Aorta (tissue), 5 donors: ENCODE measurements at regions not wholly inside any gene's neighbourhood (a gene's known extent, or its start where the extent isn't known, plus 50 kb on each side); places are given as distances from the start of the nearest gene placed in this dataset.

Experiments used
- ATAC-seq: fragments of 200-7000 bp; cut with Tn5 transposase; one replicate; pipeline ENCODE4 v1.9.1; 2022; ENCODE audit warnings: moderate library complexity; ENCODE audit not compliant: low FRiP score
- DNase-seq, 2 donors: peaks; one replicate each; pipeline ENCODE4 v3.0.0-alpha.2; 2020
- H3K27ac ChIP-seq, 2 donors: one replicate each; pipeline ENCODE4 v1.5.1; 2013; ENCODE audit warnings: low read length in 2 of 2, mild to moderate bottlenecking in 2 of 2, moderate library complexity in 2 of 2, control low read depth in 1 of 2, inconsistent platforms in 1 of 2, low read depth in 1 of 2
- H3K27me3 ChIP-seq, 2 donors: one replicate each; pipeline ENCODE4 v1.6.1; 2013; ENCODE audit warnings: control low read depth in 1 of 2, low read length in 1 of 2, mild to moderate bottlenecking in 1 of 2, moderate library complexity in 1 of 2; ENCODE audit not compliant: insufficient read depth in 2 of 2, control insufficient read depth in 1 of 2
- H3K36me3 ChIP-seq, 2 donors: one replicate each; pipeline ENCODE4 v1.6.1; 2013; ENCODE audit warnings: control low read depth in 1 of 2, low read length in 1 of 2, mild to moderate bottlenecking in 1 of 2; ENCODE audit not compliant: insufficient read depth in 2 of 2, control insufficient read depth in 1 of 2
- H3K4me1 ChIP-seq, 2 donors: one replicate each; pipeline ENCODE4 v1.6.1; 2013; ENCODE audit warnings: low read length in 2 of 2, control low read depth in 1 of 2, mild to moderate bottlenecking in 1 of 2, moderate library complexity in 1 of 2; ENCODE audit not compliant: insufficient read depth in 2 of 2, control insufficient read depth in 1 of 2
- H3K4me3 ChIP-seq, 2 donors: one replicate each; pipeline ENCODE4 v1.5.1; 2013; ENCODE audit warnings: low read length in 2 of 2, control low read depth in 1 of 2, mild to moderate bottlenecking in 1 of 2
- H3K9me3 ChIP-seq: one replicate; pipeline ENCODE4 v1.6.1; 2013; ENCODE audit warnings: mild to moderate bottlenecking, low read length; ENCODE audit not compliant: control insufficient read depth
- WGBS, 2 donors: extraction: QIAGEN DNeasy Blood & Tissue Kit; methylation state at CpG; one replicate each; pipeline ENCODE4 v1.1.7; 2013; 5-methylcytosine and 5-hydroxymethylcytosine counted together
- intact Hi-C, 2 donors: fragments of 100-400 bp; cut with DNase I; formaldehyde crosslinking; loops; one replicate each; pipeline versions ENCODE4 v1.14.2 to v1.15.0; 2022
- donor health status: healthy with polysubstance abuse.
- donor health status: Bipolar disorder and iron deficiency.
- donor health status: DM: no; HTN: no; CAD: no.
- donor health status: DM: no; HTN: no; CAD: no.
- donor health status: DM: yes; HTN: yes; CAD: no.

DNA sequence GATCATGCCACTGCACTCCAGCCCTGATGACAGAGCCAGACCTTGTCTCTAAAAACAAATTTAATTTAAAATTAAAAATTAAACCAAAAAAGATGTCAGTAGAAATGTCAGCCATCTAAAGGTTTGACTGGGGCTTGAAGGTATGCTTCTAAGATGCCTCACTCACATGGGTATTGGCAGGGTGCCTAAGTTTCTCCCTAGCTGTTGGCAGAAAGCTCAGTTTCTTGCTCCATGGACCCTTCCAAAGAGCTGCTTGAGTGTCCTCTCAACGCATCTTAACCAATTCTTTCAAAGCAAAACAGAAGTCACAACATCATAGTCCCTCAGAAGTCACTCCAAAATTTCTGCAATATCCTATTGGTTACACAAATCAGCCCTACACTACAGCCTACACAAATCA lies 231.0 kb upstream of the ADGRL2 start:
- Histone ChIP-seq H3K9me3 (no peaks in the 10 kb centered on the region), H3K4me1 (no peaks in the 10 kb centered on the region), H3K36me3 (no peaks in the 10 kb centered on the region), H3K27ac (no peak overlapping the region), H3K27me3 (no peaks in the 10 kb centered on the region), H3K4me3 (no peak overlapping the region)
- intact Hi-C loops, result no loop called here
- 80 to 95% methylated on average over 1 of the region's 1 CpG for WGBS, 2 donors
- ATAC-seq (no peak), DNase-seq (no peak)

DNA sequence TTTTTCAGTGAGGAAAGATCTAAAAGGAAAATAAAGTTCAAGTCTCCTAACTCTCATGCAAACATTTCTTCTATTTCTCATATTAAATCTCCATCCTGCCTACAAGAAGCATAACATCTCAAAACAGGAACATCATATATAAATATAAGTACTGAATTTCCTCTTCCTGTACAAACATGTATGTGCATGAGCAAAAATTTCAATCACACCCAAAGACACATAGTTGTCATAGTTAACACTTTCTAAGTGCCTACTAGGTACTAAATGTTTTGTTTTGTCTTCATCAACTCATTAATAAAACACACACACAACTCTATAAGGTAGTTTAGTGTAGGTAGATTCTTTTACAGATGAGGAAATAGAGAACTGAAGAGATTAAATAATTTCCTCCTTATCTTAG lies 237.1 kb upstream of the ADGRL2 start:
- no peak overlapping the region for H3K27ac ChIP-seq
- no peaks in the 10 kb centered on the region for H3K4me1 ChIP-seq
- intact Hi-C loops, result no loop called here
- H3K27me3 ChIP-seq, result no peaks in the 10 kb centered on the region
- H3K36me3 ChIP-seq, result no peaks in the 10 kb centered on the region
- no peak overlapping the region for H3K4me3 ChIP-seq
- no peak for DNase-seq
- ATAC-seq, result no peak
- no peaks in the 10 kb centered on the region for H3K9me3 ChIP-seq

DNA sequence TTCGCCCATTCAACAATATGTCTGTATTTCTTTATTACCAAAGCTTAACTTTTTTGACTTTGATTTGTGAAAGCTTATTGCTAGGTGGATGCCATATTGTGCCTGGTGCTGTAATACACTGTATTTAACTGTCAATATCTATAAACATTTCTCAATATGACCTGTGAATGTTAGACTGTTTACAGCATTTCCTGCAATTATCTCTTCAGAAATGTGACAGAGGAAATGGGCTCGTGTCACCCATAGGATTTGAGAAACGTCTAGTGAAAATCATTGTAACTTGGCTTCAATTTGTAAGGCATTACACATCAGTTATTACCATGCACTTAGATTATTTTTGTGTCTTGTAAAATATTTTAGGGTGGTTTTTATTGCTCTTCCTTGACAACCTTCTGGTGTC lies 237.8 kb upstream of the ADGRL2 start:
- Histone ChIP-seq H3K27me3 (no peaks in the 10 kb centered on the region), H3K9me3 (no peaks in the 10 kb centered on the region), H3K4me3 (no peak overlapping the region), H3K27ac (no peak overlapping the region), H3K4me1 (no peaks in the 10 kb centered on the region), H3K36me3 (no peaks in the 10 kb centered on the region)
- intact Hi-C loops, result no loop called here
- no peak for DNase-seq
- 89 to 94% methylated on average over 3 of the region's 3 CpGs for WGBS, 2 donors
- no peak for ATAC-seq

DNA sequence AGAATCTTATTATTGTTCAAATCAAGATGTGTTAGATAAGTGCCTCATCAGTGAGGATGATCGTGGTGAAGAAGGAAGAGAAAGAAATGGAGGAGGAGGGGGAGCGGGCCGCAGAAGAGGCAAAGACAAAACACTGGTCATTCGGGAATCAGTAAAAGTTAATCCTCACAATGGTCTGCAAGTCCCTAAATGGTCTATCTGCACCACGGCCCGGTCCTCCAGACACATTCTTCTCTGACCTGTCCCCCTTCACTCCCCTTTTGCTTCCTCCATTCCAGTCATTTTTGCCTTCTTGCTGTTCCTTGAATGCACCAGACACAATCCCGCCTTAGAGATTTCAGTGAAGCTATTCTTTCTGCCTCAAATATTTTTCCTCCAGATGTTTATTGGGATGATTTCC lies 240.1 kb upstream of the ADGRL2 start:
- Histone ChIP-seq H3K4me1 (peaks cover 0 to 2% of the 10 kb centered on the region in 2 donors), H3K27me3 (no peaks in the 10 kb centered on the region), H3K9me3 (no peaks in the 10 kb centered on the region), H3K36me3 (no peaks in the 10 kb centered on the region), H3K27ac (no peak overlapping the region), H3K4me3 (no peak overlapping the region)
- intact Hi-C loops, result no loop called here
- DNase-seq, result no peak
- WGBS, 2 donors, result 91 to 95% methylated on average over 7 of the region's 7 CpGs
- ATAC-seq, result no peak

DNA sequence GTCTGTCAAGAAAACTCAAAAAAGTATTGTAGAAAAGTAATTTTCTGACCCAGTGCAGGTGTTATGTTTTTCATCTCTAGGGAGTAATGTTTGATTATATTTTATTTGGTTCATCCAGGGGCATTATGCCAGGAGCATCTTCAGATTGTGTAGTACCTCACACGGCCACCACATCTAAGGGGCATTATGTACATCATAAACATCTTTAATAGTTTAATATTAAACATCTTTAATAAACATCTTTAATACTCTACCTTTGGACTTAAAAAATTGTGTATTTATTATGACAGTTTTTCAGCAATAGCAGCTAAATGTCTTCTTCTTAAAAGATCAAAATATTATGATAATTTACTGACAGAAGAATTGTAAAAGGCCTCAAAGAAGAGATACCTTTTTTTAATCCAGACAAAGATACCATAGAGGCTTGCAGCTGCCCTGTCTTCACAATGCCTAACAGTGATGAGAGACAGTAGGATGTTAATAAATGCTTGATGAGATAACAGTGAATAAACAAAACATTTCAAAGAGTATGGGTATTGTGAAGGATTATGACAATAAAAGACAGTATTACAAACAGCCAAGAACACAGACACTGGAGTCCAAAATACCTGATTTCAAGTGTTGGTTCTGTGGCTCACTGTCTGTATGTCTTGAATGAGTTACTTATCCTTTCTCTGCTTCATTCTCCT lies 240.9 kb upstream of the ADGRL2 start:
- Histone ChIP-seq H3K36me3 (no peaks in the 10 kb centered on the region), H3K9me3 (no peaks in the 10 kb centered on the region), H3K27me3 (no peaks in the 10 kb centered on the region), H3K4me1 (peaks cover 0 to 2% of the 10 kb centered on the region in 2 donors), H3K4me3 (no peak overlapping the region), H3K27ac (no peak overlapping the region)
- WGBS, 2 donors, result 88 to 91% methylated on average over 1 of the region's 1 CpG
- no peak for DNase-seq
- intact Hi-C loops, result no loop called here
- ATAC-seq, result no peak

DNA sequence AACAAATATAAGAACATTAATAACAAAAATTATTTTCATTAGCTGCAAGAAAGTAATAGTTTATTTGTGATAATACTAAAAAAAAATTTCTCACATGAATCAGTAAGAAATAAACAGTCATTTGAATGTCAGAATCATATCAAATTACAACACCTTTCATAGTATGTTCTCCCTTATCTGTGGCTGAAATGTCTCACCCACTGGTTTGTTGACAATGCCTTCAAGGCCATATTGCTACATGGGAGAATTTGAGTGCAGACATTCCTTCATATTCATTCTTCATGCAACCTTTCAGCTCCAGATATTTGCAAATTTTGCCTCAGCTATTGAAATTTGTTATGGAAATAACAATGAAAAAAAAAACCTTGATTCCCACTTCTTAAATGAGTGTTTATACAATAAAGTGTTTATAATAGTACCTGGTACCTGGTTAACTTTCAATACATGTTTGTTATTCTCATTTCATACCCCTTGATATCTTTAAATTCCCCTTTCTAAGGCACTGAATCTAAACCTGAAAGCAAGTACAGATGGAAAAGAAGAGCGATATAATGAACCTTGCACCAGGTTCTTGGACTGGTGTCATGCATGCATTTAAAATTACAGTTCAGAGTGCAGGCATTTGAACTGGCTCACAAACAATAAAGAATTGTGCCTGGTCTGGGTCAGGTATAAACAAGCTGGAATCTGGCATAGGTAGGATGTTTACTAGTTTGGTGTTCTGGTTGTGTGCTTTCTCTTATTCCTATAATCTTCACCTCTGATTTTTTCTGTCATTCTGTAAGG lies 242.2 kb upstream of the ADGRL2 start:
- intact Hi-C loops, result no loop called here
- WGBS, 2 donors, result 94 to 97% methylated on average over 1 of the region's 1 CpG

DNA sequence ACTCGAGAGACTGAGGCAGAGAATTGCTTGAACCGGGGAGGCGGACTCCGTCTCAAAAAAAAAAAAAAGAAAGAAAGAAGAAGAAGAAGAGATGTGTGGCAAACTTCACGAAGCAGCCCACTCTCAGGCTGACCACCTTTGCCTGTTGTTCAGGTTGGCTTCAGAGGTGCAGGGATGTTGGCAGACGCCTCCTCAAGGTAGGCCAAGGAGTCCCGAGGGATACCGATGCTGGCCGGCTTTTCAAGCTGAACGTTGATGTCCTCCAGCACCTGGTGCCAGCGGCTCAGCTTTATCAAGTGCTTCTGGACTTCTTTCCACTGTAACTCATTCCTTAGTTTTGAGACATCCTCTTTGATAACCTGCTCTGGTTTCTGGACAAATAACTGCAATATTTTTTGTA lies 243.8 kb upstream of the ADGRL2 start:
- Histone ChIP-seq H3K27me3 (no peaks in the 10 kb centered on the region), H3K4me1 (peaks cover 0 to 2% of the 10 kb centered on the region in 2 donors), H3K4me3 (no peak overlapping the region), H3K9me3 (no peaks in the 10 kb centered on the region), H3K27ac (no peak overlapping the region), H3K36me3 (no peaks in the 10 kb centered on the region)
- no peak for DNase-seq
- intact Hi-C loops, result no loop called here
- 93% methylated on average over 11 of the region's 11 CpGs for WGBS, 2 donors
- ATAC-seq, result no peak

More for the DNA sequence above, 242.2 kb upstream of the ADGRL2 start:
- no peak for DNase-seq
- ATAC-seq, result no peak
- Histone ChIP-seq H3K27ac (no peak overlapping the region), H3K36me3 (no peaks in the 10 kb centered on the region), H3K4me1 (peaks cover 0 to 2% of the 10 kb centered on the region in 2 donors), H3K27me3 (no peaks in the 10 kb centered on the region), H3K9me3 (no peaks in the 10 kb centered on the region), H3K4me3 (no peak overlapping the region)

DNA sequence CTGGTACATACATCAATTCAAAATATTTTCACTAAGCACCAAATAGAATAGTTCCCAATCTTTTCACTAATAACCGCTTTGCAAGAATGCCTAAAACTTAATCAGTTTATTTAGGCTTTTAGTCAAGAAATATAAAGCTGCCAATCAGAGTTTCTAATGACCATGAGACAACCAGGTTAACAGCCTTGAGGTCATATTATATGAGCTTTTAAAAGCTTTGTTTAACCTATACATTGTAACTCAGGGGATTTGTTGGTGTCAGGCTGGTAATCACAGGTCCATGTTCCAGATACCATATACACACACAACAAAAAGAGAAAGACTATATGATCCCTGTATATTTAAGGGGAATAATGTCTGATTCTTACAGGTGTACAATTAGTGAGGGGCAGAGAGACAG lies 246.2 kb upstream of the ADGRL2 start:
- ATAC-seq (no peak), DNase-seq (no peak)
- H3K36me3 ChIP-seq, result no peaks in the 10 kb centered on the region
- H3K27ac ChIP-seq, result no peak overlapping the region
- 0 to 100% methylated on average over 1 of the region's 1 CpG for WGBS, 2 donors
- H3K27me3 ChIP-seq, result no peaks in the 10 kb centered on the region
- no peak overlapping the region for H3K4me3 ChIP-seq
- H3K4me1 ChIP-seq, result peaks cover 0 to 2% of the 10 kb centered on the region in 2 donors
- intact Hi-C loops, result no loop called here
- H3K9me3 ChIP-seq, result no peaks in the 10 kb centered on the region

DNA sequence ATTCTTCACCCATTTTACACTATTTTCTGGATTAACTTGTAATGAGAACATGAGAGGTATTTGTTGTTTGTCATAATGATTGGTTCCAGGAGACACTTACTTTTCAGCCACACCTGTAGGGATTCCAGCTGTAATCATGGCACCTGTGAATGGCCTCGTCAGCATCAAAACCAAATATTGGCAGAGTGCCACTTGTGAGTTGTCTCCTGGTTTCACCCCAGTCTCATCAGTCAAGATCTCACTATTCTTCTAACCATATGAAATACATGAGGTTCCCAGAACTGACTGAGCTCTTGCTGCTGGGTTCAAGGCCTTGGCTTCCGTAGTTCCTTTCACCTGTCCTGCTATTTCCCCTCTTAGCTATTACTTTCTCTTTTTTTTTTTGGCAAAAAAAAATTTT lies 246.6 kb upstream of the ADGRL2 start:
- Histone ChIP-seq H3K27ac (no peak overlapping the region), H3K9me3 (no peaks in the 10 kb centered on the region), H3K27me3 (no peaks in the 10 kb centered on the region), H3K4me1 (peaks cover 0 to 2% of the 10 kb centered on the region in 2 donors), H3K4me3 (no peak overlapping the region), H3K36me3 (no peaks in the 10 kb centered on the region)
- 92 to 99% methylated on average over 2 of the region's 2 CpGs for WGBS, 2 donors
- DNase-seq (no peak), ATAC-seq (no peak)
- intact Hi-C loops, result no loop called here
